Epithelial cell of esophagus (primary cell): ENCODE measurements at regions not wholly inside any gene's neighbourhood (a gene's known extent, or its start where the extent isn't known, plus 50 kb on each side); places are given as distances from the start of the nearest gene placed in this dataset.

Experiments used
- DNase-seq: peaks from one replicate; pipeline ENCODE4 v3.0.0; 2010; ENCODE audit warnings: low read depth
- H3K4me3 ChIP-seq: 2 replicates; pipeline ENCODE4 v1.5.1; 2011; ENCODE audit warnings: mild to moderate bottlenecking, low read length, control low read depth
- TF ChIP-seq, protein P1 (sequence below): IDR thresholded peaks from 2 replicates; pipeline ENCODE4 v1.5.1; 2011; ENCODE audit warnings: low read depth, mild to moderate bottlenecking, low read length, control low read depth, inconsistent platforms; ENCODE audit not compliant: insufficient read depth; ENCODE audit errors: missing control alignments

DNA sequence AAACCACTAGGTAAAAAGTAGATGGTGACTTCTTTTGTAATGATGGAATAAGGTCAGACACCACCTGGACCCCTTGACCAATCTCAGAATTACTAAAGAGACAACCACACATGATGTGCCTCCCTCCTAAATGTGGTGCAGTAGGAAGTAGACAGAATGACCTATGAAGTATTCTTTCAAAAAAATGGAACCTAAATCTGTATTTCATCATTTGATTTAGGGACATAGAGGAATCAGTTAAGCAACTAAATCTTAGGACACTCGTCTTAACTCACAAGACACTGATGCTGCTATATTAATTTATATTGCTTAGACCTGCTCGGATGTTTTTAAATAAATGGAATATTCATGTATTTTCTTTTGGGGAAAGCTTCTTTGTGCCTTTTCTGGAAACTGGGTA, 80.9 kb upstream of the IRF2BP2 start:
- H3K4me3 ChIP-seq = no peak overlapping the region
- TF ChIP-seq, protein P1, sequence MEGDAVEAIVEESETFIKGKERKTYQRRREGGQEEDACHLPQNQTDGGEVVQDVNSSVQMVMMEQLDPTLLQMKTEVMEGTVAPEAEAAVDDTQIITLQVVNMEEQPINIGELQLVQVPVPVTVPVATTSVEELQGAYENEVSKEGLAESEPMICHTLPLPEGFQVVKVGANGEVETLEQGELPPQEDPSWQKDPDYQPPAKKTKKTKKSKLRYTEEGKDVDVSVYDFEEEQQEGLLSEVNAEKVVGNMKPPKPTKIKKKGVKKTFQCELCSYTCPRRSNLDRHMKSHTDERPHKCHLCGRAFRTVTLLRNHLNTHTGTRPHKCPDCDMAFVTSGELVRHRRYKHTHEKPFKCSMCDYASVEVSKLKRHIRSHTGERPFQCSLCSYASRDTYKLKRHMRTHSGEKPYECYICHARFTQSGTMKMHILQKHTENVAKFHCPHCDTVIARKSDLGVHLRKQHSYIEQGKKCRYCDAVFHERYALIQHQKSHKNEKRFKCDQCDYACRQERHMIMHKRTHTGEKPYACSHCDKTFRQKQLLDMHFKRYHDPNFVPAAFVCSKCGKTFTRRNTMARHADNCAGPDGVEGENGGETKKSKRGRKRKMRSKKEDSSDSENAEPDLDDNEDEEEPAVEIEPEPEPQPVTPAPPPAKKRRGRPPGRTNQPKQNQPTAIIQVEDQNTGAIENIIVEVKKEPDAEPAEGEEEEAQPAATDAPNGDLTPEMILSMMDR = no peak
- no peak for DNase-seq

DNA sequence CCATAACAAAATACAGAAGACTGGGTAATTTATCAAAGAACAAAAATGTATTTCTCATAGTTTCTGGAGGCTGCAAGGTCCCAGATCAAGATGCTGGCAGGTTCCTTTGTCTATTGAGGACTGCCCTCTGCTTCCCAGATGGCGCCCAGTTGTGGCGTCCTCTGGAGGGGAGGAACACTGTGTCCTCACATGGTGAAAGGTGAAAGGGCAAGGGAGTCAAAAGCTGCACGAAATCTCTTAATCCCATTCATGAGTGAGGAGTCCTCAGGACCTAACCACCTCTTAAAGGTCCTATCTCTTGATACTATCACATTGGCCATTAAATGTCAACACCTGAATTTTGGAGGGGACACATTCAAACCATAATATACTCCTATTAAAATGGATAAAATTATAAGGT, 79.3 kb upstream of the IRF2BP2 start:
- no peak for DNase-seq
- no peak overlapping the region for H3K4me3 ChIP-seq
- TF ChIP-seq, protein P1 = no peak

DNA sequence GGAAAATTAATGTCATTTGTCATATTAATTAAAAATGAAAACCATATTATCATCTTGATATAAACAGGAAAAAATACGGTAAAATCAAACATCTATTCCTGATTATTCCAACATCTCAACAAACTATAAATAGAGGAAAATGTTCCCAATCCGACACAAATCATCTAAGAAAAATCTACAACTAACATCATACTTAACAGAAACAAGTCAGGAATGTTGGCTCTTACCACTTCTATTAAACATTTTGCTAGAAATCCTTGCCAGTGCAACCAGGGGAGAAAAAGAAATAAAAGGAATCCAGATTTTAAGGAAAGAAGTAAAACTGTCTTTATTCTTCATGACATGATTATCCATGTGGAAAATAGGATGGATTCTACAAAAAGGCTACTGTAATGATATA, 77.0 kb upstream of the IRF2BP2 start:
- no peak overlapping the region for H3K4me3 ChIP-seq
- TF ChIP-seq, protein P1 = no peak
- no peak for DNase-seq

DNA sequence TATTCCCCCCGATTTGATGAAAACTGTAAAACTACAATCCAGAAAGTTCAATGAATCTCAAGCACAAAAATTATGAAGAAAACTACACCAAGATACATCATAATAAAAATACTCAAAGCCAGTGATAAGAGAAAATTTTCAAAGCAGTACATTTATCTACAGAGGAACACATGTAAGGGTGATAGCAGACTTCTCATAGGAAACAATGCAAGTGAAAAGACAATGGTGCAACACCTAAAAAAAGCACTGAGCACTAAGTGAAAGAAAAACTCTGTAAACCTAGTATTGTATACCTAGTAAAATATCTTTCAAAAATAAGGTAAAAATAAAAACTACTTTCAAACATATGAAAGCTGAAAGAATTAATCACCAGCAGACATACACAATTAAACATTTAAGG, 76.1 kb upstream of the IRF2BP2 start:
- DNase-seq = no peak

DNA sequence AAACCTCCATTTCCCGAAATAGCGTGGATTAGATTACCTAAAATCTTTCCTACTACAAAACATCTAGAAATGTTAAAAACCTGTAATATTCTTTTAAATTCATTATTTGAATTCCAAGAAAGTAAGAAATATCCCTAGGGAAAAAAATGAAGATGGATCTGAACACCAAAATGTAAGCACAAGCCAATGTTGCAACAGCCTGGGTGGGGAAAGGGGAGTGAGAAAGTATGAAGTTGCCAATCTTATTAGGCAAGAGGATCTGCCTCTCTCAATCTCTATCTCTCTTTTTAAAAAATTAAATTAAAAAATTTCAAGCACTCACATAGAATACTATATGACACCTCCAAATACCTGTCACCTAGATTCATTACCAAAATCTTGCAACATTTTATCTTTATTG, 74.9 kb upstream of the IRF2BP2 start:
- no peak for DNase-seq
- H3K4me3 ChIP-seq = no peak overlapping the region
- TF ChIP-seq, protein P1 = no peak

More for the DNA sequence above, 76.1 kb upstream of the IRF2BP2 start:
- TF ChIP-seq, protein P1 = no peak
- no peak overlapping the region for H3K4me3 ChIP-seq

DNA sequence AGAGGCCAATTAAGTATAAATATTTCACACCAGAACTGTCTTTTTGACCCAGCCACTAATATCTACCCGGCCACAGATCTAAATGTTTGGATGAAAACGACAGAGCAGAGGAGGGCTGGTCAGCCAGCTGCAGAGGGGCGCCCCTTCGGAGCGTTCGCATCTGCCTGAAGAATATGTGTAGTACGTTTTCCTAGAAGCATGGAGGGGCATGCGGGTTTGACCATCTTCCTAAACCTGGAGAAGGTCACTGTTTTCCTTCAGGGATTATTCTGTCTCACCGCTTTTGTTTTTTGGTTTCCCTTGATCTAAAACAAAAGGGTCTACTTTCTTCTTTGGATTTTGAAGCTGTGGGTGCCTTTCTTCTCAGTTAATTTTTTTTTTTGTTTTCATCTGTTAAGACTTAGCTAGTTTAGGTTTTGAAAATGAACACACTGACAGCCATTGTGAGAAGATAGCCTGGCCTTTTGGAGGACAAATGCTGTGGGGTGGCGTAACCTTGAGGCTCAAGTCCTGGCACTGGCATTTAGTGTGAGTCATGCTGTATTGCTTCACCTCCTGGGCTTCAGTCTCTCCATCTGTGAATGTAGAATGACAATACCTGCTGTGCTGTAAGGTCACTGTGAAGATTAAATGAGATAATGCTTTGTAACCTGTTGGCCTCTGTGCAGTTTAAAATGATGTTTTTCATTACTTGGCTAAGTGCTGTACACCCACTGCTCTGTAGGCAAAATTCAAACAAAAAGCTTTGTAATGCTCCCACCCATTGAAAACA, 74.1 kb upstream of the IRF2BP2 start:
- no peak overlapping the region for H3K4me3 ChIP-seq
- peak; percentile 92 for DNase-seq

More for the DNA sequence above, 74.1 kb upstream of the IRF2BP2 start:
- TF ChIP-seq, protein P1 = no peak
